ENCODE measurements at regions not wholly inside any gene's neighbourhood (a gene's known extent, or its start where the extent isn't known, plus 50 kb on each side); places are given as distances from the start of the nearest gene placed in this dataset.

DNA sequence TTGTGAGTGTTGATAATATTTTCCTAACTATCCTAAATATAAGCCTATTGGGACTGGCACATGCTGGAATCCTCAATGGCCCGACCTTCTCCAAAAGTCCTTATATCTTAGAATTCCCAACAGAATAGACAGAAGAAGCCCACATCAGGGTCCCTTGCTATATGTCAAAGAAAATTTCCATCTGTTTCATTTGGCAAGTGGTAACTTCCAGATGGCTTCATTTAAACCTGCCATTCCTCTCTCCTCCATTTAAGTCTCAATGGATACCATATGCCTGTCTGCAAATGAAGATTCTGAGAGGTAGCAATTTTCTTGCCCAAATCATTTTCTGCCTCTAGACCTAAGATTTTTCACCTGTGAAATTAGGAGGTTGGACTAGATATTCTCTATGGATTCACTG lies 73.1 kb upstream of the KCNA4 start:
- no peak for DNase-seq (ENCODE audit: low read depth)
- no peak overlapping the region for H3K4me3 ChIP-seq (ENCODE audit: low read length)
- TF ChIP-seq, protein P1, sequence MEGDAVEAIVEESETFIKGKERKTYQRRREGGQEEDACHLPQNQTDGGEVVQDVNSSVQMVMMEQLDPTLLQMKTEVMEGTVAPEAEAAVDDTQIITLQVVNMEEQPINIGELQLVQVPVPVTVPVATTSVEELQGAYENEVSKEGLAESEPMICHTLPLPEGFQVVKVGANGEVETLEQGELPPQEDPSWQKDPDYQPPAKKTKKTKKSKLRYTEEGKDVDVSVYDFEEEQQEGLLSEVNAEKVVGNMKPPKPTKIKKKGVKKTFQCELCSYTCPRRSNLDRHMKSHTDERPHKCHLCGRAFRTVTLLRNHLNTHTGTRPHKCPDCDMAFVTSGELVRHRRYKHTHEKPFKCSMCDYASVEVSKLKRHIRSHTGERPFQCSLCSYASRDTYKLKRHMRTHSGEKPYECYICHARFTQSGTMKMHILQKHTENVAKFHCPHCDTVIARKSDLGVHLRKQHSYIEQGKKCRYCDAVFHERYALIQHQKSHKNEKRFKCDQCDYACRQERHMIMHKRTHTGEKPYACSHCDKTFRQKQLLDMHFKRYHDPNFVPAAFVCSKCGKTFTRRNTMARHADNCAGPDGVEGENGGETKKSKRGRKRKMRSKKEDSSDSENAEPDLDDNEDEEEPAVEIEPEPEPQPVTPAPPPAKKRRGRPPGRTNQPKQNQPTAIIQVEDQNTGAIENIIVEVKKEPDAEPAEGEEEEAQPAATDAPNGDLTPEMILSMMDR (conservative IDR thresholded peaks at IDR 0.05; ENCODE audit: low read length), result no peak

DNA sequence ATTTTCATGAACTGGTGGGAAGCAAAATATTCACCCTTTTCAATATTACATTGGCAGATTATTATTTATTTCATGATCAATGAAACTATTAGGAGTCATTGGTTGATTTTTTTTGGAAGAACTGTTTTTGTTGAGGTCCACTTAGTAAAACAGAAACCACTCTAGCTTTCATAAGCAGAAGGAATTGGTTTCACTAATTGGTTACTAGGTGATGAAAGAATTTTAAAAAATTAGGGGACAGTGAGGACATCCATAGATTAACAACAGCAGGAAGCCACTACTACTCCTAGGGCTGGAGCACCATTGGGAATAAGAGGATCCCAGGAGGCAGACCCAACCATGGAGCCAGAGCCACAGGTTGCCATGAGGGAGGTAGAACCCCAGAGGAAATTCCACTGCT lies 74.4 kb upstream of the KCNA4 start:
- no peak overlapping the region for H3K4me3 ChIP-seq (ENCODE audit: low read length)
- DNase-seq (ENCODE audit: low read depth), result no peak
- TF ChIP-seq, protein P1 (conservative IDR thresholded peaks at IDR 0.05; ENCODE audit: low read length), result no peak

DNA sequence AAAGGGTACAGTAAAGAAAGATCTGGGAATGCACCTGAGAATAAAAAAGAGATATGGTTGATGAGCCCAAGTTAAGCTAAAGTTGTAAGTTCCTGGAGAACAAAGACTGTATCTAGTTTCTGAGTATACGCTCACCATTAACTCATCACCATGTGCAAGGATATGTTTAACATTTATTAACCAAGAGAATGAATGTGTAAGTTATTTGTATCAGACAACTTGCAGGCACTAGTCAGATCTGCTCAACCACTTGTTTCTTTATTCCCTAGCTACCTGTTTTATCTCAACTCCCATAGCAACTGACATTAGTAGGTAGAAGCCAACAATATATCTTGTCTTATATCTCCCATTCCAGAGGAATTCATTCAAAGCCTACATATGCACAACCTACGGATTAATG lies 74.9 kb upstream of the KCNA4 start:
- no peak overlapping the region for H3K4me3 ChIP-seq (ENCODE audit: low read length)
- TF ChIP-seq, protein P1 (conservative IDR thresholded peaks at IDR 0.05; ENCODE audit: low read length), result no peak
- DNase-seq (ENCODE audit: low read depth), result no peak

DNA sequence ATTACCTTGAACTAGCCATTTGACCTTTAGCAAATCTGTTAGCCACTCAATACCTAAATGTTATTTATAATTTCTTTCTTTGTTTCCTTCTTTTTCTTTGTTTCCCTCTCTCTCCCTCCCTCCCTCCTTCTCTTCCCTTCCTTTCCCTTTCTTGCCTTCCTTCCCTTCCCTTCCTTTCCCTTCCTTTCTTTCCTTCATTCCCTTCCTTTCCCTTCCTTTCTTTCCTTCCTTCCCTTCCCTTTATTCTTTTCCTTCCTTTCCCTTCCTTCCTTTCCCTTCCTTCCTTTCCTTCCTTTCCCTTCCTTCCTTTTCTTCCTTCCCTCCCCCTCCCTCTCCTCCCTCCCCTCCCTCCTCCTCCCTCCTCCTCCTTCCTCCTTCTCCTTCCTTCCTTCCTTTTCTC lies 75.7 kb upstream of the KCNA4 start:
- TF ChIP-seq, protein P1 (conservative IDR thresholded peaks at IDR 0.05; ENCODE audit: low read length), result no peak
- no peak for DNase-seq (ENCODE audit: low read depth)
- no peak overlapping the region for H3K4me3 ChIP-seq (ENCODE audit: low read length)

DNA sequence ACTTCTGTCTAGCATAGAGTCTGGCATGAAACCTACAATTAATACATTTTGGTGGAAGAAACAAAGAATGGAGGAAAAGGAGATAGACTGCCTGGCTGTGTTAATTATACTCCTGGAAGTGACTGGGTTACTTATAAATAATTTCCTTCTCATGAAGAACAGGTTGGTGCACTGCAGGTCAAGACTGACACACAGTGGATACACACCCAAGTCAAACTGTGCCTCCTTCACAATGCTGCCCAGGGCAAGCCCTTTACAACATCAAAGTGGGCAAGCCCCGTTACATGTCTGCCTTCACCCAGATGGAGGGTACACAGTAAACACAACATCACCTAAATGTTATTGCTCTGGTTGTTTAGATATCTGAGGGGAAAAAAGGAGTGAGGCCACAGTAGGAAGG lies 83.7 kb upstream of the KCNA4 start:
- TF ChIP-seq, protein P1 (conservative IDR thresholded peaks at IDR 0.05; ENCODE audit: low read length), result no peak
- no peak overlapping the region for H3K4me3 ChIP-seq (ENCODE audit: low read length)
- DNase-seq (ENCODE audit: low read depth), result no peak

DNA sequence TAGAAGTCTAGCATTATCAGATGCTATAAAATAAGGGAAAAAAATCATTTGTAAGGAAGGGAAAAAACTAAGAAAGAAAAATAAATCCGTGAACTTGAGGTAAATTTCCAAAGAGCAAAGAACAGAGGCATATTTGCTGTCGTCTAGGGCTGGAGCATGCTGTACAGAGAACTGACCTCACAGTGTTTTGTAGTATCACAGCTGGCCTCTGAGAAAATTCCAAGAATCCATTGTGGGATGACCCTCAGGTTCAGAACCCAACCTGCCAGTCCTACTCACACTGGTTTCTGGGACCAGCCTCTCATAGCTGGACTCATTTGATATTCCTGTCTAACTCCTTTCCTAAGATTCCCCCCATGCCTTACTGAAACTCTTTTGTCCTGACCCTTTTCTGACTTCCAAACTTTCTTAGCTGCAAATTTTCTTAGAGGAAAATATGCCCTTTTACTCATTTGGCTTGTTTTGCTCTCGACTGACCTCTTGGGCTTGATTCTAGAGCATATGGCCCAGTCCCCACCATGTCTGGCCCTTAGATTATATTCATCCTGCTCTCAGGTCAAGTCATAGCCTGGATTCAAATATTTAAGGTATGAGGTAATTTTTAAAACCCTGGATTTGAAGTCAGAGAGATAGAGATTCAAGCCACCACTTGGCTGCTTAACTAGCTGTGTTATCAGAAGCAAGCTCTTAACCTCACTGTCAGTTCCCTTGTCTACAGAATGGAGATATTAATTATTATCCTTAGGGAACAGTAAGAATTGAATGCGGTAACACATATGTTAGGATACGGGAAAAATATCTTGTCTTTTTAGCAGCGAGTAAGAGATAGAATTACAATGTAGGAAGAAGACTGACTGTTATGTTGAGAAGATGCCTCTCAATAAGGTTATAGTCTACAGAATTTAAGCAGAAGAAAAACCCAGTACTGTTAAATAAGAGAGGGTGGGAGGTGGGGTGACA lies 89.7 kb upstream of the KCNA4 start:
- TF ChIP-seq, protein P1 (conservative IDR thresholded peaks at IDR 0.05; ENCODE audit: low read length), result no peak
- no peak for DNase-seq (ENCODE audit: low read depth)
- H3K4me3 ChIP-seq (ENCODE audit: low read length), result no peak overlapping the region

DNA sequence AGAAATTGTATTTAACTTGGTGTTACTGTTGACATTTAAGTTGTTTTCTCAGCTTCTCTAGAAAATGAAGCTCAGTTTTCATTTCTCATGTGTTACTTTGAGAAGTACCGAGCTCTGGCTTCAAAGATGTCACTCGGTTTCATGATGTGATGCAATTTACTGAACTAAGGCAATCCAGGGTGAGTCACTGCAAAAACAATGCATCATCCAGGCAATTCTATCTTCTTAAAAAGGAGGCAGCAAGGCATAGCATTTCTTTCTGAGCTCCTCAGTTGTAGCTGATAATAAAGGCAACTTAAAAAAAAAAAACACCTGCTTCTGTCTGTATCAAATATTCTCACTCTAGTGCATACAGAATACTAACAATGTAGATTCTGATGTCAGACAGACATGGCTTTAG lies 91.1 kb upstream of the KCNA4 start:
- H3K4me3 ChIP-seq (ENCODE audit: low read length), result no peak overlapping the region
- peak; percentile 68 for DNase-seq (ENCODE audit: low read depth)
- TF ChIP-seq, protein P1 (conservative IDR thresholded peaks at IDR 0.05; ENCODE audit: low read length), result no peak

Measured in AG10803 (cell line).